Neuronal stem cell (in vitro differentiated cells): ENCODE measurements at regions not wholly inside any gene's neighbourhood (a gene's known extent, or its start where the extent isn't known, plus 50 kb on each side); places are given as distances from the start of the nearest gene placed in this dataset.
"Not testable (repeated sequence)": the region's sequence is repeated elsewhere in the genome, so short reads cannot be mapped to it uniquely, and the experiment has no call there.

Experiments used
- DNase-seq: peaks from one replicate; pipeline ENCODE4 v3.0.0-alpha.2; 2013; ENCODE audit warnings: low spot score
- H2AFZ ChIP-seq: one replicate; pipeline ENCODE4 v1.6.1; 2013; ENCODE audit warnings: mild to moderate bottlenecking, low read length, inconsistent platforms
- H2AK5ac ChIP-seq: 2 replicates; pipeline ENCODE4 v1.6.1; 2013; ENCODE audit warnings: low read depth, mild to moderate bottlenecking, inconsistent platforms, low read length, moderate library complexity, mixed read lengths
- H2BK120ac ChIP-seq: 2 replicates; pipeline ENCODE4 v1.6.1; 2013; ENCODE audit warnings: low read depth, mild to moderate bottlenecking, inconsistent platforms, low read length, moderate library complexity, mixed read lengths
- H2BK12ac ChIP-seq: one replicate; pipeline ENCODE4 v1.6.1; 2013; ENCODE audit warnings: low read length, inconsistent platforms
- H2BK15ac ChIP-seq: 2 replicates; pipeline ENCODE4 v1.6.1; 2013; ENCODE audit warnings: mild to moderate bottlenecking, low read length, inconsistent platforms, mixed read lengths
- H2BK5ac ChIP-seq: one replicate; pipeline ENCODE4 v1.6.1; 2013; ENCODE audit warnings: inconsistent platforms, mild to moderate bottlenecking, low read length, moderate library complexity
- H3K14ac ChIP-seq: one replicate; pipeline ENCODE4 v1.6.1; 2013; ENCODE audit warnings: low read length, inconsistent platforms
- H3K18ac ChIP-seq: 2 replicates; pipeline ENCODE4 v1.6.1; 2013; ENCODE audit warnings: low read length, inconsistent platforms
- H3K23ac ChIP-seq: 2 replicates; pipeline ENCODE4 v1.6.1; 2013; ENCODE audit warnings: low read depth, mild to moderate bottlenecking, mixed read lengths, low read length, inconsistent platforms; ENCODE audit not compliant: poor library complexity
- H3K27ac ChIP-seq: replicated peaks from 3 replicates; pipeline ENCODE4 v1.5.1; 2013; ENCODE audit warnings: low read length, inconsistent platforms
- H3K27me3 ChIP-seq, 3 experiments: 2 replicates each; pipeline ENCODE4 v1.6.1; 2013; ENCODE audit warnings: low read length in 3 of 3, mild to moderate bottlenecking in 2 of 3, inconsistent platforms in 1 of 3, low read depth in 1 of 3, mixed read lengths in 1 of 3, moderate library complexity in 1 of 3; ENCODE audit not compliant: control insufficient read depth in 3 of 3, insufficient read depth in 3 of 3
- H3K36me3 ChIP-seq, 2 donors: replicated peaks in 1 of 2; 2 replicates each; pipeline ENCODE4 v1.6.1; 2013; ENCODE audit warnings: low read length in 2 of 2; ENCODE audit not compliant: control insufficient read depth in 2 of 2, insufficient read depth in 2 of 2
- H3K4ac ChIP-seq: 2 replicates; pipeline ENCODE4 v1.6.1; 2013; ENCODE audit warnings: inconsistent platforms, mild to moderate bottlenecking, low read length, moderate library complexity
- H3K4me1 ChIP-seq, 2 donors: 1 replicate in 1 of 2; 2 replicates in 1 of 2; pipeline ENCODE4 v1.6.1; 2013; ENCODE audit warnings: low read length in 2 of 2, low read depth in 1 of 2; ENCODE audit not compliant: control insufficient read depth in 2 of 2, insufficient read depth in 1 of 2
- H3K4me2 ChIP-seq: one replicate; pipeline ENCODE4 v1.6.1; 2013; ENCODE audit warnings: mild to moderate bottlenecking, low read length, inconsistent platforms; ENCODE audit not compliant: insufficient read depth, poor library complexity, severe bottlenecking
- H3K4me3 ChIP-seq, 2 donors: 2 replicates each; pipeline ENCODE4 v1.5.1; 2013; ENCODE audit warnings: low read length in 2 of 2, mild to moderate bottlenecking in 2 of 2, inconsistent platforms in 1 of 2, moderate library complexity in 1 of 2
- H3K79me1 ChIP-seq: one replicate; pipeline ENCODE4 v1.6.1; 2013; ENCODE audit warnings: low read depth, mild to moderate bottlenecking, inconsistent platforms, low read length, moderate library complexity
- H3K9ac ChIP-seq: one replicate; pipeline ENCODE4 v1.6.1; 2013; ENCODE audit warnings: mild to moderate bottlenecking, low read depth, low read length, inconsistent platforms; ENCODE audit not compliant: poor library complexity
- H3K9me3 ChIP-seq, 2 donors: replicated peaks in 1 of 2; 2 replicates each; pipeline versions ENCODE3 to v1.6.1; 2013; ENCODE audit warnings: low read length in 2 of 2, mild to moderate bottlenecking in 2 of 2, inconsistent platforms in 1 of 2, low read depth in 1 of 2, mixed read lengths in 1 of 2, moderate library complexity in 1 of 2; ENCODE audit not compliant: control insufficient read depth in 2 of 2, insufficient read depth in 1 of 2
- H4K8ac ChIP-seq: one replicate; pipeline ENCODE4 v1.6.1; 2013; ENCODE audit warnings: low read depth, mild to moderate bottlenecking, inconsistent platforms, low read length, moderate library complexity
- H4K91ac ChIP-seq: one replicate; pipeline ENCODE4 v1.6.1; 2013; ENCODE audit warnings: low read length, low read depth, mild to moderate bottlenecking, inconsistent platforms; ENCODE audit not compliant: poor library complexity
- WGBS, 2 donors: extraction: QIAGEN DNeasy Blood & Tissue Kit; methylation state at CpG; one replicate each; pipeline ENCODE4 v1.1.7; 2013; ENCODE audit warnings: missing lambda C conversion rate in 2 of 2, mixed read lengths in 1 of 2; ENCODE audit not compliant: insufficient read length in 2 of 2, insufficient replicate concordance in 1 of 2; ENCODE audit errors: extremely low coverage in 2 of 2; 5-methylcytosine and 5-hydroxymethylcytosine counted together

DNA sequence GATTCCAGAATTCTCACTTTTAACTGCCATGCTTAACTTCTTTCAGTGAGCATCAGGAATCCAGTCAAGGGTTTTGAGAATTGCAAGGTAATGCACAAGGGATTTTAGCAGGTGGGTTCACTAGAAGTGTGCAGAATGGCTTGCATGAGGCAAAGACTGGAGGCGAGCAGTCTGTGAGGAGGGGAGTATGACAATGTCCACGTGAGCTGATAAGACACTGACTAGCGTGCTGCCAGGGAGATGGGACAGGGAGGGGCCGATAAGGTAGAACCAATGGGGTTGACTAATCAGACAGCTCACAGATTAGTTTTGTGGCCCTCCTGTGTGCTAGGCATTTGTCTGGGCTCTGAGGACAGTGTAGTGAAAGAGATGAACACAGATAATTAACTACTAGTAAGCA is 102.0 kb upstream of the DAZL start:
- H3K27ac ChIP-seq, result no peak overlapping the region
- H3K14ac ChIP-seq, result no peak overlapping the region
- H4K8ac ChIP-seq, result no peak overlapping the region
- no peak overlapping the region for H2BK120ac ChIP-seq
- no peak for DNase-seq
- H3K4me1 ChIP-seq, result no peaks in the 10 kb centered on the region
- no peak overlapping the region for H2AFZ ChIP-seq
- H2BK12ac ChIP-seq, result no peak overlapping the region
- H2BK5ac ChIP-seq, result no peak overlapping the region
- H3K18ac ChIP-seq, result no peak overlapping the region
- H3K9ac ChIP-seq, result no peak overlapping the region
- H4K91ac ChIP-seq, result no peak overlapping the region
- H3K4me2 ChIP-seq, result no peak overlapping the region
- no peak overlapping the region for H3K4ac ChIP-seq
- H3K36me3 ChIP-seq, result no peaks in the 10 kb centered on the region
- H3K4me3 ChIP-seq, result no peak overlapping the region
- no peak overlapping the region for H2BK15ac ChIP-seq
- no peak overlapping the region for H2AK5ac ChIP-seq
- H3K27me3 ChIP-seq, result no peaks in the 10 kb centered on the region
- H3K9me3 ChIP-seq, result peaks cover 0 to 2% of the 10 kb centered on the region in 2 donors
- H3K23ac ChIP-seq, result no peak overlapping the region
- no peaks in the 10 kb centered on the region for H3K79me1 ChIP-seq
- WGBS, 2 donors, result no CpG with 5 or more reads among the region's 4 CpGs

DNA sequence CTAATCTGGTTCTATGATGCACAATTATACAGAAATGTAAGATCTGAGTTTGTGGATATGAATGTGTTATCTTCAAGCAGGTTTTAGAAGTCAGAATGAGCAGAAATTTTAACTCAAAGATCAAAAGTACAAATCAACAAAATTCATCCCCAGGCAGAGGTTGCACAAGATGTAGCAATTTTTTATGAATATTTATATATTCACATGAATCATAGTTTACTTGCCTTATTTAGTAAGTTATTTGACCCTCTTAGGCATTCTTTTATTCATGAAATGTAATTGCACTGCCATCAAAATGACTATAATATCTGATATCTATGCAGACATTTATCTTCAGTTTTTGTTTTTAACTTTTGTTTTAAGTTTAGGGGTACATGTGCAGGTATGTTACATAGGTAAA is 103.1 kb upstream of the DAZL start:
- Histone ChIP-seq H3K27me3 (no peaks in the 10 kb centered on the region), H2BK120ac (no peak overlapping the region), H4K91ac (no peak overlapping the region), H3K9me3 (peaks cover 0 to 2% of the 10 kb centered on the region in 2 donors), H3K4me3 (no peak overlapping the region), H2BK5ac (no peak overlapping the region), H3K4ac (no peak overlapping the region), H3K4me1 (no peaks in the 10 kb centered on the region), H3K27ac (no peak overlapping the region), H2BK12ac (no peak overlapping the region), H2BK15ac (no peak overlapping the region), H3K23ac (no peak overlapping the region), H3K18ac (no peak overlapping the region), H4K8ac (no peak overlapping the region), H3K36me3 (no peaks in the 10 kb centered on the region), H3K14ac (no peak overlapping the region), H2AFZ (no peak overlapping the region), H2AK5ac (no peak overlapping the region), H3K79me1 (no peaks in the 10 kb centered on the region), H3K4me2 (no peak overlapping the region), H3K9ac (no peak overlapping the region)
- DNase-seq, result no peak

DNA sequence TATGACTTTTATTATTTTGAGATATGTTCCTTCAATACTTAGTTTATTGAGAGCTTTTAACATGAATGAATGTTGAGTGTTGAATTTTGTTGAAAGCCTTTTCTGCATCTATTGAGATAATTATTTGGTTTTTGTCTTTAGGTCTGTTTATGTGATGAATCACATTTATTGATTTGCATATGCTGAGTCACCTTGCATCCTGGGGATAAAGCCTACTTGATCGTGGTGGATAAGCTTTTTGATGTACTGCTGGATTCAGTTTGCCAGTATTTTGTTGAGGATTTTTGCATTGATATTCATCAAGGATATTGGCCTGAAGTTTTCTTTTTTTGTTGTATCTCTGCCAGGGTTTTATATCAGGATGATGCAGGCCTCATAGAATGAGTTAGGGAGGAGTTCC is 106.5 kb upstream of the DAZL start:
- H3K9ac ChIP-seq, H3K9me3 ChIP-seq, H3K27ac ChIP-seq, H4K91ac ChIP-seq, H3K27me3 ChIP-seq, H2AK5ac ChIP-seq, DNase-seq, H2AFZ ChIP-seq, H3K4ac ChIP-seq, H3K4me1 ChIP-seq, H3K4me2 ChIP-seq, H3K14ac ChIP-seq, H4K8ac ChIP-seq, H2BK15ac ChIP-seq, H2BK5ac ChIP-seq, H3K18ac ChIP-seq, H2BK12ac ChIP-seq, H3K36me3 ChIP-seq, H3K79me1 ChIP-seq, H2BK120ac ChIP-seq, H3K23ac ChIP-seq, H3K4me3 ChIP-seq: not testable (repeated sequence)
- no CpG with 5 or more reads among the region's 1 CpG for WGBS, 2 donors

DNA sequence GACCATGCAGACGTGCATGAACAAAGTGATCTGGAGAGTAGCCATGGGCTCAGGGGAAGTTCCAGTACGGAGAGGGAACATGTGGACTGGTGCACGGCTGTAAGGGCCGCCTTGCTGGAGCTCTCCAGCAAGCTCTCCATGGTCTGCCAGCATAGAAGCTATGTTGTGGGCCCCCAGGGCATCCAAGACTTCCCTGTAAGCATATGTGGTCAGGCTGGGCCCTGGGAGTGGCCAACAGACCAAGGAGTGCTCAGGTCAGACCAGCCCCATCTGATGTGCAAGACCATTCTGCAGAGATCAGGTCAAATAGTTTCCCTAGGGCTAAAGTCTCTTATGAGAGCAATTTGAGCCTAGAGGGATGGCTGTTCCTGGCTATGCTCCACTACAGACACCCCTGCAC is 110.1 kb upstream of the DAZL start:
- no peak overlapping the region for H3K4ac ChIP-seq
- H3K9me3 ChIP-seq, result peaks cover 0 to 3% of the 10 kb centered on the region in 2 donors
- peak overlapping the region; percentile 62 for H3K18ac ChIP-seq
- no peak overlapping the region for H2AFZ ChIP-seq
- H2AK5ac ChIP-seq, result no peak overlapping the region
- H3K4me3 ChIP-seq, result peak overlapping the region in 1 of 2 donors; percentile 35
- H3K23ac ChIP-seq, result no peak overlapping the region
- no peak overlapping the region for H4K8ac ChIP-seq
- DNase-seq, result no peak
- H3K4me2 ChIP-seq, result no peak overlapping the region
- no peaks in the 10 kb centered on the region for H3K36me3 ChIP-seq
- no peak overlapping the region for H2BK5ac ChIP-seq
- H3K79me1 ChIP-seq, result no peaks in the 10 kb centered on the region
- H4K91ac ChIP-seq, result no peak overlapping the region
- no peak overlapping the region for H2BK120ac ChIP-seq
- no CpG with 5 or more reads among the region's 4 CpGs for WGBS, 2 donors
- no peak overlapping the region for H2BK15ac ChIP-seq
- H3K27ac ChIP-seq, result no peak overlapping the region
- H3K9ac ChIP-seq, result no peak overlapping the region
- no peaks in the 10 kb centered on the region for H3K27me3 ChIP-seq
- H3K4me1 ChIP-seq, result no peaks in the 10 kb centered on the region
- no peak overlapping the region for H2BK12ac ChIP-seq
- no peak overlapping the region for H3K14ac ChIP-seq
